SK-N-SH (cell line): ENCODE measurements at regions not wholly inside any gene's neighbourhood (a gene's known extent, or its start where the extent isn't known, plus 50 kb on each side); places are given as distances from the start of the nearest gene placed in this dataset.

Experiments
- CTCF ChIA-PET: fragments of 300-600, 350-600 bp; formaldehyde crosslinking; extraction: SDS; loops from one replicate; lab custom pipeline; 2021; lab: Yijun Ruan, JAX
- POLR2A ChIA-PET: fragments of 350-600 bp; sonication (Branson Sonifier 250); formaldehyde crosslinking; extraction: SDS; loops from one replicate; lab custom pipeline; 2020; ENCODE audit warnings: antibody characterized with exemption, inconsistent platforms; lab: Yijun Ruan, JAX
- DNase-seq: peaks from one replicate; pipeline ENCODE4 v3.0.0; 2012
- H2AFZ ChIP-seq: fragments of 200-600 bp; sonication (generic); 2 replicates; pipeline ENCODE4 v1.8.1; 2016; ENCODE audit warnings: antibody characterized with exemption, mild to moderate bottlenecking, low read depth
- H3F3A ChIP-seq: fragments of 200-600 bp; sonication (generic); replicated peaks from 2 replicates; pipeline ENCODE3; 2016; ENCODE audit warnings: antibody characterized with exemption, mild to moderate bottlenecking; ENCODE audit not compliant: insufficient read depth
- H3K27ac ChIP-seq, 2 experiments: fragments of 200-500 bp in 1 of 2; fragments of 200-600 bp in 1 of 2; sonication (Bioruptor generic) in 1 of 2; sonication (generic), shearing (Covaris generic) in 1 of 2; 2 replicates each; pipeline versions ENCODE4 v1.5.1 to v1.6.1; 2014 to 2016; ENCODE audit warnings: low read depth in 2 of 2, inconsistent platforms in 1 of 2, low read length in 1 of 2, mild to moderate bottlenecking in 1 of 2, mixed read lengths in 1 of 2
- H3K27me3 ChIP-seq: fragments of 200-600 bp; sonication (generic), shearing (Covaris generic); 2 replicates; pipeline ENCODE4 v1.6.1; 2016; ENCODE audit warnings: mixed run types; ENCODE audit not compliant: insufficient read depth
- H3K36me3 ChIP-seq, 2 experiments: fragments of 200-500 bp in 1 of 2; fragments of 200-600 bp in 1 of 2; sonication (Bioruptor generic) in 1 of 2; sonication (generic) in 1 of 2; replicated peaks in 1 of 2; 2 replicates each; pipeline versions ENCODE3 to v1.5.1; 2014 to 2016; ENCODE audit warnings: low read length in 1 of 2, mild to moderate bottlenecking in 1 of 2; ENCODE audit not compliant: insufficient read depth in 2 of 2, control insufficient read depth in 1 of 2
- H3K4me1 ChIP-seq, 2 experiments: fragments of 200-500 bp in 1 of 2; fragments of 200-600 bp in 1 of 2; sonication (Bioruptor generic) in 1 of 2; sonication (generic), shearing (Covaris generic) in 1 of 2; 2 replicates each; pipeline versions ENCODE4 v1.5.1 to v1.6.1; 2014 to 2016; ENCODE audit warnings: low read depth in 1 of 2, low read length in 1 of 2, mixed run types in 1 of 2; ENCODE audit not compliant: insufficient read depth in 2 of 2, control insufficient read depth in 1 of 2
- H3K4me2 ChIP-seq: fragments of 200-600 bp; sonication (generic), shearing (Covaris generic); 2 replicates; pipeline ENCODE4 v1.6.1; 2017; ENCODE audit warnings: mixed run types
- H3K4me3 ChIP-seq, 2 experiments: fragments of 200-500 bp in 1 of 2; fragments of 200-600 bp in 1 of 2; sonication (Bioruptor generic) in 1 of 2; sonication (generic), shearing (Covaris generic) in 1 of 2; 2 replicates each; pipeline versions ENCODE4 v1.5.1 to v1.8.1; 2014 to 2016; ENCODE audit warnings: low read depth in 2 of 2, inconsistent platforms in 1 of 2, low read length in 1 of 2, mild to moderate bottlenecking in 1 of 2, mixed read lengths in 1 of 2, moderate library complexity in 1 of 2
- H3K79me2 ChIP-seq: fragments of 200-600 bp; sonication (generic); 2 replicates; pipeline ENCODE4 v1.8.1; 2017; ENCODE audit warnings: mild to moderate bottlenecking; ENCODE audit not compliant: insufficient read depth
- H3K9ac ChIP-seq: fragments of 200-600 bp; sonication (generic); 2 replicates; pipeline ENCODE4 v1.6.1; 2017; ENCODE audit warnings: mixed run types
- H3K9me2 ChIP-seq: fragments of 200-600 bp; sonication (generic); 2 replicates; pipeline ENCODE4 v1.6.1; 2017; ENCODE audit warnings: mixed run types
- H3K9me3 ChIP-seq: fragments of 200-600 bp; sonication (generic); 2 replicates; pipeline ENCODE4 v1.6.1; 2017; ENCODE audit warnings: mixed run types, mild to moderate bottlenecking, moderate library complexity
- H4K20me1 ChIP-seq: fragments of 200-600 bp; sonication (generic); 2 replicates; pipeline ENCODE4 v1.6.1; 2017; ENCODE audit warnings: mild to moderate bottlenecking, mixed run types; ENCODE audit not compliant: insufficient read depth
- CHD2 ChIP-seq: fragments of 150-350 bp; IDR thresholded peaks from 2 replicates; pipeline ENCODE4 v1.6.1; 2018; ENCODE audit warnings: low read length; ENCODE audit not compliant: partially characterized antibody
- ELF1 ChIP-seq: IDR thresholded peaks from 2 replicates; pipeline ENCODE4 v1.4.0; 2012
- EZH2phosphoT487 ChIP-seq: fragments of 200-600 bp; sonication (generic); IDR thresholded peaks from 2 replicates; pipeline ENCODE4 v1.6.1; 2017; ENCODE audit warnings: low read depth, mixed run types, mild to moderate bottlenecking, antibody characterized with exemption, moderate library complexity, borderline replicate concordance
- FOSL2 ChIP-seq: IDR thresholded peaks from 2 replicates; pipeline ENCODE4 v1.4.0; 2012; ENCODE audit warnings: low read depth, mild to moderate bottlenecking, moderate library complexity, borderline replicate concordance
- FOXJ3 ChIP-seq: sonication (generic); formaldehyde crosslinking; IDR thresholded peaks from 2 replicates; pipeline ENCODE4 v1.5.1; 2020; ENCODE audit warnings: mild to moderate bottlenecking, missing genetic modification reagents
- MAX ChIP-seq: IDR thresholded peaks from 2 replicates; pipeline ENCODE4 v1.4.0; 2012; ENCODE audit warnings: low read depth
- MEF2A ChIP-seq: IDR thresholded peaks from 2 replicates; pipeline ENCODE4 v1.4.0; 2012; ENCODE audit warnings: low read depth, borderline replicate concordance
- MXI1 ChIP-seq: IDR thresholded peaks from 2 replicates; pipeline ENCODE4 v1.6.1; 2012; ENCODE audit warnings: mild to moderate bottlenecking, low read depth, low read length, improper control_type of control experiment
- RAD21 ChIP-seq: IDR thresholded peaks from 2 replicates; pipeline ENCODE4 v1.6.1; 2012; ENCODE audit warnings: mild to moderate bottlenecking, low read length
- RCOR1 ChIP-seq: fragments of 150-350 bp; IDR thresholded peaks from 2 replicates; pipeline ENCODE4 v1.6.1; 2017; ENCODE audit warnings: antibody characterized with exemption, low read length
- RXRA ChIP-seq: IDR thresholded peaks from 2 replicates; pipeline ENCODE4 v1.4.0; 2012; ENCODE audit warnings: low read depth, mild to moderate bottlenecking, borderline replicate concordance
- TAF1 ChIP-seq: IDR thresholded peaks from 2 replicates; pipeline ENCODE4 v1.6.1; 2012; ENCODE audit warnings: low read depth, mild to moderate bottlenecking, low read length, moderate library complexity, borderline replicate concordance
- USF1 ChIP-seq: IDR thresholded peaks from 2 replicates; pipeline ENCODE4 v1.4.0; 2012; ENCODE audit warnings: low read depth, borderline replicate concordance
- YY1 ChIP-seq: IDR thresholded peaks from 2 replicates; pipeline ENCODE4 v1.4.0; 2012; ENCODE audit warnings: low read depth, mild to moderate bottlenecking
- ZBTB33 ChIP-seq: IDR thresholded peaks from 2 replicates; pipeline ENCODE4 v1.4.0; 2012; ENCODE audit warnings: low read depth, borderline replicate concordance
- WGBS: methylation state at CpG from one replicate; pipeline ENCODE4 v1.1.6; 2017; ENCODE audit warnings: low lambda C conversion rate; 5-methylcytosine and 5-hydroxymethylcytosine counted together
- TF ChIP-seq, protein P1 (sequence below): IDR thresholded peaks from 2 replicates; pipeline ENCODE4; 2012
- TF ChIP-seq, protein P2 (sequence below): fragments of 200-600 bp; sonication (generic); IDR thresholded peaks from 2 replicates; pipeline ENCODE4 v1.6.1; 2017; ENCODE audit warnings: antibody characterized with exemption, mild to moderate bottlenecking, moderate library complexity

DNA sequence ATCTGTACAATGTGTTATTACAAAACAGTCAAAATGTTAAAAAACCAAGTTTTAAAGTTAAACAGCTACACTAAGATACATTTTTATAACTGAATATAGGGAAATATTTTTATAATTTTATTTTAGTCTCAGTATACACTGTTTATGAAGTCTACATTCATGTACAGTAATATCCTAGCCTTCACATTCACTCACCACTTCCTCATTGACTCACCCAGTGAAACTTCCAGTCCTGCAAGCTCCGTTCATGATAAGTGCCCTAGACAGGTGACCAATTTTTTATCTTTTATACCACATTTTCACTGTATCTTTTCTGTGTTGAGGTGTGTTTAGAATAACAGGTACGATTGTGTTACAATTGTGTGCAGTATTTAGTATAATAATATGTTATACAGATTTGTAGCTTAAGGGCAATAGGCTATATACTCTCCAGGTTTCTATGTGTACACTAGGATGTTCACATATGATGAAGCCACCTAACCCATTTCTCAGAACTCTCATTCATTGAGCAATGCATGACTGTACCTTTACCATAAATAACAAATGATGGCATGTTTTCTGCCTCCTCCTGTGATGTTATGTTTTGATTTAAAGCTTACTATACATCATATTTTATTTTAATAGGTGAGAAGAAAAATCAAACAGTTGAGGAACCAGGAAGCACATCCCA, 388.4 kb upstream of the NDN start:
- no peaks in the 10 kb centered on the region for H3F3A ChIP-seq
- H3K36me3 ChIP-seq, result no peaks in the 10 kb centered on the region
- no peaks in the 10 kb centered on the region for H3K4me1 ChIP-seq
- no peaks in the 10 kb centered on the region for H3K9me2 ChIP-seq
- H3K4me2 ChIP-seq, result no peak overlapping the region
- H3K27ac ChIP-seq, result no peak overlapping the region
- TF ChIP-seq MXI1 (no peak), FOSL2 (no peak), EZH2phosphoT487 (no peak), FOXJ3 (CRISPR knock-in tag) (no peak), CHD2 (no peak), USF1 (no peak), RAD21 (no peak), ELF1 (no peak), YY1 (no peak), MEF2A (no peak), RXRA (no peak), ZBTB33 (no peak), TAF1 (no peak)
- POLR2A ChIA-PET, result no interaction called here
- CTCF ChIA-PET, result no interaction called here
- H3K9me3 ChIP-seq, result no peaks in the 10 kb centered on the region
- no peak overlapping the region for H3K4me3 ChIP-seq
- H3K27me3 ChIP-seq, result no peaks in the 10 kb centered on the region
- no peak overlapping the region for H3K9ac ChIP-seq
- H2AFZ ChIP-seq, result no peak overlapping the region
- no peak for DNase-seq
- 3% methylated on average over 2 of the region's 2 CpGs for WGBS
- H4K20me1 ChIP-seq, result no peaks in the 10 kb centered on the region
- no peaks in the 10 kb centered on the region for H3K79me2 ChIP-seq

DNA sequence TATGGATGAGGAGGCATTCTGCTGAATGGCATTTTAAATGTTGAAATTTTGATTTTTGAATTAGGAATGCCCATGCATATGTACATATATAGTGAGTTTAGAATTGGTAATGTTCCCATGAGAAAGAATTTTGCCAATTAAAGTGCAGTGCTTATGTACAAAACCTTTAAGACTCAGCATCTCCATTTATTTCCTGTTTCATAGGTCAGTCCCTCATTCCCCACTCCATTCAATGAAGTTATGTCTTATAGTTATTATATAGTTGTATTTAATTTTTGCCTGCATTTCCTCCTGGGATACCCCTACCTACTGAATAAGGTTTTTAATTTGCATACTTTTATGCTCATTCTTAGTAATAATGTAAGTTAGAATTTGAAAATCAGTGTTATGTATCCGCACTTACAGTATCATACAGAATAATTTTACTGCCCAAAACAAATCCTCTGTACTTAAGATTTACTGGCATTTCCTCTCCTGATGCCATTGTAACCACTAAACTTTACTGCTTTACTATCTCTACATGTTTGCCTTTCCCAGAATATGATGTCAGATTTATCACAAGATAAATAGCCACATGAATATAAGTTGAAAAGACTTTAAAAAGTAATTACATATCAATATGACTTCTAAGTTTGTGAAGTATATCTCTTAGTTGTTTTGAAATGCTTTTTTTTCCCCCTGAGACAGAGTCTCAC, 389.1 kb upstream of the NDN start:
- Histone ChIP-seq H3K27ac (no peak overlapping the region), H3K4me1 (no peaks in the 10 kb centered on the region), H3K9ac (no peak overlapping the region), H3K27me3 (no peaks in the 10 kb centered on the region), H2AFZ (no peak overlapping the region), H3K79me2 (no peaks in the 10 kb centered on the region), H3F3A (no peaks in the 10 kb centered on the region), H3K4me3 (no peak overlapping the region), H4K20me1 (no peaks in the 10 kb centered on the region), H3K36me3 (no peaks in the 10 kb centered on the region), H3K4me2 (no peak overlapping the region), H3K9me3 (no peaks in the 10 kb centered on the region), H3K9me2 (no peaks in the 10 kb centered on the region)
- 5% methylated on average over 1 of the region's 1 CpG for WGBS
- ChIA-PET CTCF (no interaction called here), POLR2A (no interaction called here)
- no peak for DNase-seq
- TF ChIP-seq, protein P1, sequence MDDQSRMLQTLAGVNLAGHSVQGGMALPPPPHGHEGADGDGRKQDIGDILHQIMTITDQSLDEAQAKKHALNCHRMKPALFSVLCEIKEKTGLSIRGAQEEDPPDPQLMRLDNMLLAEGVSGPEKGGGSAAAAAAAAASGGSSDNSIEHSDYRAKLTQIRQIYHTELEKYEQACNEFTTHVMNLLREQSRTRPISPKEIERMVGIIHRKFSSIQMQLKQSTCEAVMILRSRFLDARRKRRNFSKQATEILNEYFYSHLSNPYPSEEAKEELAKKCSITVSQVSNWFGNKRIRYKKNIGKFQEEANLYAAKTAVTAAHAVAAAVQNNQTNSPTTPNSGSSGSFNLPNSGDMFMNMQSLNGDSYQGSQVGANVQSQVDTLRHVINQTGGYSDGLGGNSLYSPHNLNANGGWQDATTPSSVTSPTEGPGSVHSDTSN, result no peak
- no peak for TF ChIP-seq ZBTB33
- TF ChIP-seq EZH2phosphoT487, result no peak
- no peak for TF ChIP-seq YY1
- no peak for TF ChIP-seq RCOR1
- no peak for TF ChIP-seq MAX
- TF ChIP-seq, protein P2, sequence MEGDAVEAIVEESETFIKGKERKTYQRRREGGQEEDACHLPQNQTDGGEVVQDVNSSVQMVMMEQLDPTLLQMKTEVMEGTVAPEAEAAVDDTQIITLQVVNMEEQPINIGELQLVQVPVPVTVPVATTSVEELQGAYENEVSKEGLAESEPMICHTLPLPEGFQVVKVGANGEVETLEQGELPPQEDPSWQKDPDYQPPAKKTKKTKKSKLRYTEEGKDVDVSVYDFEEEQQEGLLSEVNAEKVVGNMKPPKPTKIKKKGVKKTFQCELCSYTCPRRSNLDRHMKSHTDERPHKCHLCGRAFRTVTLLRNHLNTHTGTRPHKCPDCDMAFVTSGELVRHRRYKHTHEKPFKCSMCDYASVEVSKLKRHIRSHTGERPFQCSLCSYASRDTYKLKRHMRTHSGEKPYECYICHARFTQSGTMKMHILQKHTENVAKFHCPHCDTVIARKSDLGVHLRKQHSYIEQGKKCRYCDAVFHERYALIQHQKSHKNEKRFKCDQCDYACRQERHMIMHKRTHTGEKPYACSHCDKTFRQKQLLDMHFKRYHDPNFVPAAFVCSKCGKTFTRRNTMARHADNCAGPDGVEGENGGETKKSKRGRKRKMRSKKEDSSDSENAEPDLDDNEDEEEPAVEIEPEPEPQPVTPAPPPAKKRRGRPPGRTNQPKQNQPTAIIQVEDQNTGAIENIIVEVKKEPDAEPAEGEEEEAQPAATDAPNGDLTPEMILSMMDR, result no peak
- TF ChIP-seq USF1, result no peak
